ENCODE measurements at regions not wholly inside any gene's neighbourhood (a gene's known extent, or its start where the extent isn't known, plus 50 kb on each side); places are given as distances from the start of the nearest gene placed in this dataset.

GRCh38 chr6:157766901-157767774, 55.9 kb upstream of the SNX9 start:
- in situ Hi-C loops (cut with HindIII; ENCODE audit: low pct_unique_long_range_greater_than_20kb, low sequenced_read_pairs) = no loop called here
- no peak for DNase-seq (ENCODE audit: low read depth, low spot score)

- DNase-seq (ENCODE audit: low read depth, low spot score) = no peak
- in situ Hi-C loops (cut with HindIII; ENCODE audit: low pct_unique_long_range_greater_than_20kb, low sequenced_read_pairs) = no loop called here
These were observed 55.3 kb upstream of the SNX9 start for GRCh38 chr6:157767775-157768156.

GRCh38 chr6:157768304-157768703, 54.7 kb upstream of the SNX9 start:
- DNase-seq (ENCODE audit: low read depth, low spot score) = no peak
- in situ Hi-C loops (cut with HindIII; ENCODE audit: low pct_unique_long_range_greater_than_20kb, low sequenced_read_pairs) = no loop called here

- in situ Hi-C loops (cut with HindIII; ENCODE audit: low pct_unique_long_range_greater_than_20kb, low sequenced_read_pairs) = no loop called here
- no peak for DNase-seq (ENCODE audit: low read depth, low spot score)
These were observed 54.0 kb upstream of the SNX9 start for GRCh38 chr6:157768863-157769551.

GRCh38 chr6:157769776-157770426, 53.1 kb upstream of the SNX9 start:
- in situ Hi-C loops (cut with HindIII; ENCODE audit: low pct_unique_long_range_greater_than_20kb, low sequenced_read_pairs) = no loop called here
- DNase-seq (ENCODE audit: low read depth, low spot score) = no peak

GRCh38 chr6:157770946-157771345, 52.1 kb upstream of the SNX9 start:
- in situ Hi-C loops (cut with HindIII; ENCODE audit: low pct_unique_long_range_greater_than_20kb, low sequenced_read_pairs) = no loop called here
- DNase-seq (ENCODE audit: low read depth, low spot score) = no peak

GRCh38 chr6:157772820-157773219, 50.2 kb upstream of the SNX9 start:
- in situ Hi-C loops (cut with HindIII; ENCODE audit: low pct_unique_long_range_greater_than_20kb, low sequenced_read_pairs) = no loop called here
- no peak for DNase-seq (ENCODE audit: low read depth, low spot score)

All from SK-MEL-5 (cell line).